ENCODE measurements at regions not wholly inside any gene's neighbourhood (a gene's known extent, or its start where the extent isn't known, plus 50 kb on each side); places are given as distances from the start of the nearest gene placed in this dataset.

- Histone ChIP-seq H3K27me3 (ENCODE audit: control insufficient read depth, insufficient read depth, low read length, poor library complexity, severe bottlenecking) (no peaks in the 10 kb centered on the region), H3K4me1 (ENCODE audit: control insufficient read depth, insufficient read depth, low read length) (no peaks in the 10 kb centered on the region), H3K9me3 (ENCODE audit: control insufficient read depth, low read length) (peaks cover 22% of the 10 kb centered on the region), H3K36me3 (ENCODE audit: control insufficient read depth, insufficient read depth, low read length) (no peaks in the 10 kb centered on the region), H3K9ac (ENCODE audit: extremely low read depth, low read length, poor library complexity, severe bottlenecking) (no peak overlapping the region), H3K27ac (ENCODE audit: low read depth, low read length) (no peak overlapping the region), H3K4me3 (ENCODE audit: low read length) (no peak overlapping the region)
- Mint-ChIP-seq H3K9me3 (peaks cover 22% of the 10 kb centered on the region), H3K4me1 (peaks cover 6% of the 10 kb centered on the region), H3K27ac (no peak overlapping the region), H3K36me3 (ENCODE audit: low read depth) (peaks cover 6% of the 10 kb centered on the region), H3K27me3 (ENCODE audit: insufficient read depth) (peaks cover 62% of the 10 kb centered on the region), H3K4me3 (no peak overlapping the region)
- peak; percentile 83 for DNase-seq
- 81 to 100% methylated on average over 3 to 13 of the region's 13 CpGs for WGBS, 2 experiments (ENCODE audit: insufficient coverage in 1 of 2, insufficient read length in 1 of 2)
- no peak for TF ChIP-seq CTCF (conservative IDR thresholded peaks at IDR 0.05)
Measured at GRCh38 chr7:85749696-85750453, 563.0 kb upstream of the SEMA3D start.

GRCh38 chr7:85748861-85749260 is 562.0 kb upstream of the SEMA3D start:
- H3K9me3 Mint-ChIP-seq: peaks cover 23% of the 10 kb centered on the region
- no peak for TF ChIP-seq CTCF (conservative IDR thresholded peaks at IDR 0.05)

GRCh38 chr7:85737426-85737825 is 550.6 kb upstream of the SEMA3D start:
- no peak overlapping the region for H3K27ac Mint-ChIP-seq
- peak overlapping the region; percentile 27 for H3K4me3 ChIP-seq (ENCODE audit: low read length)

More at GRCh38 chr7:85748861-85749260, 562.0 kb upstream of the SEMA3D start:
- Mint-ChIP-seq H3K4me1 (peaks cover 6% of the 10 kb centered on the region), H3K27me3 (ENCODE audit: insufficient read depth) (peaks cover 54% of the 10 kb centered on the region), H3K4me3 (no peak overlapping the region), H3K27ac (no peak overlapping the region), H3K36me3 (ENCODE audit: low read depth) (peaks cover 6% of the 10 kb centered on the region)
- H3K4me1 ChIP-seq (ENCODE audit: control insufficient read depth, insufficient read depth, low read length): no peaks in the 10 kb centered on the region
- H3K9me3 ChIP-seq (ENCODE audit: control insufficient read depth, low read length): peaks cover 32% of the 10 kb centered on the region
- WGBS, 2 experiments (ENCODE audit: insufficient coverage in 1 of 2, insufficient read length in 1 of 2): 94 to 100% methylated on average over 3 of the region's 3 CpGs
- H3K27ac ChIP-seq (ENCODE audit: low read depth, low read length): no peak overlapping the region
- H3K36me3 ChIP-seq (ENCODE audit: control insufficient read depth, insufficient read depth, low read length): no peaks in the 10 kb centered on the region
- H3K4me3 ChIP-seq (ENCODE audit: low read length): no peak overlapping the region
- H3K9ac ChIP-seq (ENCODE audit: extremely low read depth, low read length, poor library complexity, severe bottlenecking): no peak overlapping the region
- no peaks in the 10 kb centered on the region for H3K27me3 ChIP-seq (ENCODE audit: control insufficient read depth, insufficient read depth, low read length, poor library complexity, severe bottlenecking)
- DNase-seq: no peak

More at GRCh38 chr7:85737426-85737825, 550.6 kb upstream of the SEMA3D start:
- H3K27me3 Mint-ChIP-seq (ENCODE audit: insufficient read depth): no peaks in the 10 kb centered on the region
- H3K36me3 ChIP-seq (ENCODE audit: control insufficient read depth, insufficient read depth, low read length): no peaks in the 10 kb centered on the region
- no peaks in the 10 kb centered on the region for H3K36me3 Mint-ChIP-seq (ENCODE audit: low read depth)
- WGBS, 2 experiments (ENCODE audit: insufficient coverage in 1 of 2, insufficient read length in 1 of 2): 90 to 97% methylated on average over 2 to 3 of the region's 3 CpGs
- H3K4me1 ChIP-seq (ENCODE audit: control insufficient read depth, insufficient read depth, low read length): peaks cover 13% of the 10 kb centered on the region
- H3K4me1 Mint-ChIP-seq: peaks cover 12% of the 10 kb centered on the region
- peaks cover 9% of the 10 kb centered on the region for H3K9me3 Mint-ChIP-seq
- no peak for DNase-seq
- no peak for TF ChIP-seq CTCF (conservative IDR thresholded peaks at IDR 0.05)
- no peak overlapping the region for H3K27ac ChIP-seq (ENCODE audit: low read depth, low read length)
- peaks cover 36% of the 10 kb centered on the region for H3K9me3 ChIP-seq (ENCODE audit: control insufficient read depth, low read length)
- H3K27me3 ChIP-seq (ENCODE audit: control insufficient read depth, insufficient read depth, low read length, poor library complexity, severe bottlenecking): no peaks in the 10 kb centered on the region
- H3K4me3 Mint-ChIP-seq: no peak overlapping the region
- no peak overlapping the region for H3K9ac ChIP-seq (ENCODE audit: extremely low read depth, low read length, poor library complexity, severe bottlenecking)
